ENCODE measurements at regions not wholly inside any gene's neighbourhood (a gene's known extent, or its start where the extent isn't known, plus 50 kb on each side); places are given as distances from the start of the nearest gene placed in this dataset.
A peak's percentile ranks its signal among the peaks of the same experiment; 100 is the strongest.
"Not testable (repeated sequence)": the region's sequence is repeated elsewhere in the genome, so short reads cannot be mapped to it uniquely, and the experiment has no call there.

- DNase-seq (ENCODE audit: low read depth in 2 of 2) = not testable (repeated sequence)
Observed at GRCh38 chr1:149841597-149842238, 57.6 kb upstream of the BOLA1 start.

- not testable (repeated sequence) for DNase-seq (ENCODE audit: low read depth in 2 of 2)
Observed at GRCh38 chr1:149842458-149843064, 56.8 kb upstream of the BOLA1 start.

- peak; percentile 17 to 21 for DNase-seq (ENCODE audit: low read depth in 2 of 2)
Observed at GRCh38 chr1:149843431-149844041, 55.8 kb upstream of the BOLA1 start.

GRCh38 chr1:149844101-149844500 lies 55.3 kb upstream of the BOLA1 start:
- peak; percentile 26 to 29 for DNase-seq (ENCODE audit: low read depth in 2 of 2)

GRCh38 chr1:149844650-149845255 lies 54.6 kb upstream of the BOLA1 start:
- no peak for DNase-seq (ENCODE audit: low read depth in 2 of 2)

- no peak for DNase-seq (ENCODE audit: low read depth in 2 of 2)
Observed at GRCh38 chr1:149845416-149845815, 54.0 kb upstream of the BOLA1 start.

GRCh38 chr1:149846042-149846441 lies 53.3 kb upstream of the BOLA1 start:
- DNase-seq (ENCODE audit: low read depth in 2 of 2) = no peak

- DNase-seq (ENCODE audit: low read depth in 2 of 2) = no peak
Observed at GRCh38 chr1:149846593-149847466, 52.5 kb upstream of the BOLA1 start.

- no peak for DNase-seq (ENCODE audit: low read depth in 2 of 2)
Observed at GRCh38 chr1:149848340-149849110, 50.8 kb upstream of the BOLA1 start.

- no peak for DNase-seq (ENCODE audit: low read depth in 2 of 2)
Observed at GRCh38 chr1:149849111-149849946, 50.0 kb upstream of the BOLA1 start.

Measured in lung microvascular endothelial cell (primary cell).